ENCODE measurements at regions not wholly inside any gene's neighbourhood (a gene's known extent, or its start where the extent isn't known, plus 50 kb on each side); places are given as distances from the start of the nearest gene placed in this dataset.

DNA sequence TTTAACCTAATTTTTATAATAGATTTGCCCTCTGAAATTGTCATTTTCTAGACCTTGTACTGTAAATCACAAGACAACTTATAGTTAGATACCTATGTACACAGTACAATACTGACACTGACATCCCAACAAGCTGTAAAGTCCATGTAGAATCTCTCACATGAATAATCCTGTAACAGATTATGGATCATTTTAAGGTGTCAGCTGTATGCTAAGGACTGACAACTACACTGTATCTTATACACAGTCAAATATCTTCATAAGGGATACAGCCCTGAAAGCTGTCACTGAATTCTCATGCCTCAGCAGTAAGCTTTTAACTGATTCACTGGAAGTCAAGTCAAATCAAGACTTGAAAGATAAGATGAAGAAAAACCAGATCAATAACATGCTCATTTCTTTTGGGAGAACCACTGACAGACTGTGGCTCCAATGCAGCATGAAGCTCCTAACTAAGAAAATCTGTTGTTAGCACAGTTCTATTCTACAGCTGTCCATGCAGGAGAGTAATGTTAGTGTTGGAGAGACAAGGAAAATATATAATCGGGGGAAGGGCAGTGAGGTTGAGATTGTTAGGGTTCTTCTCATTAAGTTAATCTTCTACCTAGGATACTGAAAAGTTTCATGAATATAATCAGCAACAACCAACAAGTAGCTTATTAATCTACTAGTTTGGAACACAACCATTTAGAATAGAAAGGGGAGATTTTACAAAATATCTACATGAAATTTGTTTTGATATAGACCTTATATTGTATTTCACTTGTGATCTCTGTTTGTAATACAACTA lies 612.0 kb downstream of the PCDH18 start:
- no peak overlapping the region for H3K27ac ChIP-seq
- DNase-seq = no peak
- no peaks in the 10 kb centered on the region for H3K36me3 ChIP-seq
- TF ChIP-seq, protein P1, sequence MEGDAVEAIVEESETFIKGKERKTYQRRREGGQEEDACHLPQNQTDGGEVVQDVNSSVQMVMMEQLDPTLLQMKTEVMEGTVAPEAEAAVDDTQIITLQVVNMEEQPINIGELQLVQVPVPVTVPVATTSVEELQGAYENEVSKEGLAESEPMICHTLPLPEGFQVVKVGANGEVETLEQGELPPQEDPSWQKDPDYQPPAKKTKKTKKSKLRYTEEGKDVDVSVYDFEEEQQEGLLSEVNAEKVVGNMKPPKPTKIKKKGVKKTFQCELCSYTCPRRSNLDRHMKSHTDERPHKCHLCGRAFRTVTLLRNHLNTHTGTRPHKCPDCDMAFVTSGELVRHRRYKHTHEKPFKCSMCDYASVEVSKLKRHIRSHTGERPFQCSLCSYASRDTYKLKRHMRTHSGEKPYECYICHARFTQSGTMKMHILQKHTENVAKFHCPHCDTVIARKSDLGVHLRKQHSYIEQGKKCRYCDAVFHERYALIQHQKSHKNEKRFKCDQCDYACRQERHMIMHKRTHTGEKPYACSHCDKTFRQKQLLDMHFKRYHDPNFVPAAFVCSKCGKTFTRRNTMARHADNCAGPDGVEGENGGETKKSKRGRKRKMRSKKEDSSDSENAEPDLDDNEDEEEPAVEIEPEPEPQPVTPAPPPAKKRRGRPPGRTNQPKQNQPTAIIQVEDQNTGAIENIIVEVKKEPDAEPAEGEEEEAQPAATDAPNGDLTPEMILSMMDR (IDR thresholded peaks at IDR 0.05) = no peak
- intact Hi-C loops (cut with DNase I; ENCODE audit: low total_unique reads) = no loop called here
- no peaks in the 10 kb centered on the region for H3K4me1 ChIP-seq
- H3K4me3 ChIP-seq = no peak overlapping the region
- H3K9me3 ChIP-seq = no peaks in the 10 kb centered on the region
- no peaks in the 10 kb centered on the region for H3K27me3 ChIP-seq

DNA sequence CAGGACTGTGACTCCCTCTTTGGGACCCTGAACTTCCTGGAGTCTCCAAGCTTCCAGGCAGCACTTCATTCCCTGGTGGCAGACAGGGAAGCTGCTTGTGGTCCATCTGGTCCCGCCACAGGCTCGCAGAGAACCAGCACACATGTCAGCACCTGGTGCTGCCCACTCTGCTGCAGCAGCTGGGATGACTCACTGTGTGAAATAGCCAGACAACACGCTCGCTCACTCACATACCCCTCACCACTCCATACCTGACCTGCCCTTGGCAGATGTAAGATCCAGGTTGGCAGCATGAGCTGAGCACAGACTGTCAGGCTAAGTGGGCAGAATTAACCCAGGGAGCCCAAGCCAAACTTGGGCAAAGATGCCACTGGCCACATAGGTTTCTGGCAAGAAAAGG lies 613.5 kb downstream of the PCDH18 start:
- Histone ChIP-seq H3K27me3 (no peaks in the 10 kb centered on the region), H3K4me1 (no peaks in the 10 kb centered on the region), H3K27ac (no peak overlapping the region), H3K9me3 (no peaks in the 10 kb centered on the region), H3K36me3 (no peaks in the 10 kb centered on the region), H3K4me3 (no peak overlapping the region)
- intact Hi-C loops (cut with DNase I; ENCODE audit: low total_unique reads) = no loop called here
- TF ChIP-seq, protein P1 (IDR thresholded peaks at IDR 0.05) = no peak
- DNase-seq = no peak

- TF ChIP-seq, protein P1 (IDR thresholded peaks at IDR 0.05) = no peak
- DNase-seq = no peak
- Histone ChIP-seq H3K9me3 (no peaks in the 10 kb centered on the region), H3K27me3 (no peaks in the 10 kb centered on the region), H3K4me3 (no peak overlapping the region), H3K4me1 (no peaks in the 10 kb centered on the region), H3K36me3 (no peaks in the 10 kb centered on the region), H3K27ac (no peak overlapping the region)
- intact Hi-C loops (cut with DNase I; ENCODE audit: low total_unique reads) = no loop called here
Observed at GRCh38 chr4:136917312-136918110, 614.8 kb downstream of the PCDH18 start.

GRCh38 chr4:136909626-136910025 lies 622.7 kb downstream of the PCDH18 start:
- no peaks in the 10 kb centered on the region for H3K4me1 ChIP-seq
- no peaks in the 10 kb centered on the region for H3K27me3 ChIP-seq
- intact Hi-C loops (cut with DNase I; ENCODE audit: low total_unique reads) = no loop called here
- TF ChIP-seq, protein P1 (IDR thresholded peaks at IDR 0.05) = no peak
- H3K36me3 ChIP-seq = no peaks in the 10 kb centered on the region
- no peak overlapping the region for H3K4me3 ChIP-seq
- no peak overlapping the region for H3K27ac ChIP-seq
- no peak for DNase-seq
- H3K9me3 ChIP-seq = no peaks in the 10 kb centered on the region

- no peaks in the 10 kb centered on the region for H3K9me3 ChIP-seq
- H3K4me1 ChIP-seq = no peaks in the 10 kb centered on the region
- TF ChIP-seq, protein P1 (IDR thresholded peaks at IDR 0.05) = no peak
- no peak overlapping the region for H3K27ac ChIP-seq
- no peaks in the 10 kb centered on the region for H3K36me3 ChIP-seq
- no peak for DNase-seq
- intact Hi-C loops (cut with DNase I; ENCODE audit: low total_unique reads) = no loop called here
- H3K4me3 ChIP-seq = no peak overlapping the region
- H3K27me3 ChIP-seq = no peaks in the 10 kb centered on the region
Observed at GRCh38 chr4:136908122-136908521, 624.2 kb downstream of the PCDH18 start.

Data from tibial artery (tissue), 4 donors.